MCF 10A (cell line): ENCODE measurements at regions not wholly inside any gene's neighbourhood (a gene's known extent, or its start where the extent isn't known, plus 50 kb on each side); places are given as distances from the start of the nearest gene placed in this dataset.
A peak's percentile ranks its signal among the peaks of the same experiment; 100 is the strongest.
"Not testable (repeated sequence)": the region's sequence is repeated elsewhere in the genome, so short reads cannot be mapped to it uniquely, and the experiment has no call there.

Experiments
- BruUV-seq: library from RNA; stranded (reverse); fragments of 400-500 nt; replicated peaks from 2 replicates; lab custom pipeline; 2021; lab: Mats Ljungman, UMichigan
- CTCF ChIA-PET: fragments of 300-600 bp; sonication (Branson Sonifier 250); formaldehyde crosslinking; extraction: SDS; loops from one replicate; lab custom pipeline; 2021; ENCODE audit warnings: antibody characterized with exemption, inconsistent platforms; lab: Yijun Ruan, JAX
- POLR2A ChIA-PET: fragments of 300-600, 350-650 bp; sonication (Branson Sonifier 250); formaldehyde crosslinking; extraction: SDS; loops from one replicate; lab custom pipeline; 2020; ENCODE audit warnings: antibody characterized with exemption, inconsistent platforms; lab: Yijun Ruan, JAX
- DNase-seq: peaks from one replicate; pipeline ENCODE4 v3.0.0-alpha.2; 2018; ENCODE audit not compliant: unreplicated experiment
- H3K27ac Mint-ChIP-seq: one replicate; pipeline ENCODE4 v1.8.0; 2022; ENCODE audit warnings: mild to moderate bottlenecking, low read depth, mixed read lengths; ENCODE audit not compliant: unreplicated experiment
- H3K27me3 Mint-ChIP-seq: one replicate; pipeline ENCODE4 v1.8.0; 2022; ENCODE audit warnings: mixed read lengths; ENCODE audit not compliant: insufficient read depth, unreplicated experiment
- H3K36me3 Mint-ChIP-seq: one replicate; pipeline ENCODE4 v1.8.0; 2022; ENCODE audit warnings: mild to moderate bottlenecking, moderate library complexity, mixed read lengths; ENCODE audit not compliant: insufficient read depth, unreplicated experiment
- H3K4me1 Mint-ChIP-seq: one replicate; pipeline ENCODE4 v1.8.0; 2022; ENCODE audit warnings: mixed read lengths; ENCODE audit not compliant: insufficient read depth, unreplicated experiment
- H3K4me3 Mint-ChIP-seq: one replicate; pipeline ENCODE4 v1.8.0; 2022; ENCODE audit warnings: mild to moderate bottlenecking, moderate library complexity, mixed read lengths; ENCODE audit not compliant: unreplicated experiment
- H3K9me3 Mint-ChIP-seq: one replicate; pipeline ENCODE4 v1.8.0; 2022; ENCODE audit warnings: mixed read lengths; ENCODE audit not compliant: unreplicated experiment
- intact Hi-C: fragments of 100-400 bp; cut with micrococcal nuclease; formaldehyde crosslinking; loops from 2 replicates; pipeline ENCODE4 v1.14.1; 2022
- TF ChIP-seq, protein P1 (sequence below): fragments of 200-600 bp; IDR thresholded peaks from one replicate; pipeline ENCODE4 v1.8.0; 2022; ENCODE audit warnings: antibody characterized with exemption, mild to moderate bottlenecking; ENCODE audit not compliant: unreplicated experiment

- DNase-seq, intact Hi-C loops, POLR2A ChIA-PET, H3K4me1 Mint-ChIP-seq, H3K27me3 Mint-ChIP-seq, BruUV-seq, H3K27ac Mint-ChIP-seq, H3K4me3 Mint-ChIP-seq, H3K36me3 Mint-ChIP-seq, H3K9me3 Mint-ChIP-seq: not testable (repeated sequence)
- CTCF ChIA-PET, result interaction anchor here (1.7 kb wide), 1 partner anchor 11 kb away, joined by 5 read pairs; no protein-coding TSS in a partner anchor
Measured at GRCh38 chrX:83749736-83750135, 111.2 kb upstream of the CYLC1 start.

DNA sequence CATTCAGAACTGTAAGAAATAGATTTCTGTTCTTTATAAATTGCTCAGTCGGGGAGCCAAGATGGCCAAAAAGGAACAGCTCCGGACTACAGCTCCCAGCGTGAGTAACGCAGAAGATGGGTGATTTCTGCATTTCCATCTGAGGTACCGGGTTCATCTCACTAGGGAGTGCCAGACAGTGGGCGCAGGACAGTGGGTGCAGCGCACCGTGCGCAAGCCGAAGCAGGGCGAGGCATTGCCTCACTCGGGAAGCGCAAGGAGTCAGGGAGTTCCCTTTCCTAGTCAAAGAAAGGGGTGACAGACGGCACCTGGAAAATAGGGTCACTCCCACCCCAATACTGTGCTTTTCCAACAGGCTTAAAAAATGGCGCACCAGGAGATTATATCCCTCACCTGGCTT, 110.5 kb upstream of the CYLC1 start:
- DNase-seq, intact Hi-C loops, POLR2A ChIA-PET, BruUV-seq, H3K4me3 Mint-ChIP-seq, H3K9me3 Mint-ChIP-seq, H3K27ac Mint-ChIP-seq, H3K27me3 Mint-ChIP-seq, H3K36me3 Mint-ChIP-seq, H3K4me1 Mint-ChIP-seq: not testable (repeated sequence)
- CTCF ChIA-PET, result interaction anchor here (0.6 kb wide), 1 partner anchor 10 kb away, joined by 3 read pairs; no protein-coding TSS in a partner anchor

DNA sequence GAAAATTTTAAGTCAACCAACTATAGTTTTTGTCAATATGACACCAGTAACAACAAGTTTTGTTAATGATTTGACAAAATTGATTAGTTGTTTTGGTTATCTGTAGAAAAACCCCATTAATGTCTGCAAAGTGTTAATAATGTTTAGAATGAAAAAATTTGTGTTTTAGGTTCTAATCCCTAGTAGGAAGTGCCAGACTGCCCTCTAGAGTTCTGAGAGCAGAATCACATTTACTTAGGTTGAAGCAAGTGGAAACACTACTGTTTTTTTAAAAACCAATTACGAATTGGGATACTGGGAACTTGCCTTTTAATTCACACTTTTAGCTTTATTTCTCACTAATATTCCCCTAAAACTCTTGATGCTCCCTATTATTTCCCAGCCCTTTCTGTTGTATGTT, 101.1 kb upstream of the CYLC1 start:
- Mint-ChIP-seq H3K9me3 (no peaks in the 10 kb centered on the region), H3K27ac (no peak overlapping the region), H3K27me3 (no peaks in the 10 kb centered on the region), H3K4me1 (peaks cover 12% of the 10 kb centered on the region), H3K4me3 (no peak overlapping the region), H3K36me3 (no peaks in the 10 kb centered on the region)
- CTCF ChIA-PET, result interaction anchor here (0.6 to 1.2 kb wide), 10 partner anchors 9 to 1802 kb away, joined by 3 to 6 read pairs (median 3); no protein-coding TSS in a partner anchor
- DNase-seq, result peak; percentile 76
- intact Hi-C loops, result loop anchor here (1.0 to 10.0 kb wide), 3 partner anchors 123 to 1805 kb away; no protein-coding TSS in a partner anchor
- TF ChIP-seq, protein P1, sequence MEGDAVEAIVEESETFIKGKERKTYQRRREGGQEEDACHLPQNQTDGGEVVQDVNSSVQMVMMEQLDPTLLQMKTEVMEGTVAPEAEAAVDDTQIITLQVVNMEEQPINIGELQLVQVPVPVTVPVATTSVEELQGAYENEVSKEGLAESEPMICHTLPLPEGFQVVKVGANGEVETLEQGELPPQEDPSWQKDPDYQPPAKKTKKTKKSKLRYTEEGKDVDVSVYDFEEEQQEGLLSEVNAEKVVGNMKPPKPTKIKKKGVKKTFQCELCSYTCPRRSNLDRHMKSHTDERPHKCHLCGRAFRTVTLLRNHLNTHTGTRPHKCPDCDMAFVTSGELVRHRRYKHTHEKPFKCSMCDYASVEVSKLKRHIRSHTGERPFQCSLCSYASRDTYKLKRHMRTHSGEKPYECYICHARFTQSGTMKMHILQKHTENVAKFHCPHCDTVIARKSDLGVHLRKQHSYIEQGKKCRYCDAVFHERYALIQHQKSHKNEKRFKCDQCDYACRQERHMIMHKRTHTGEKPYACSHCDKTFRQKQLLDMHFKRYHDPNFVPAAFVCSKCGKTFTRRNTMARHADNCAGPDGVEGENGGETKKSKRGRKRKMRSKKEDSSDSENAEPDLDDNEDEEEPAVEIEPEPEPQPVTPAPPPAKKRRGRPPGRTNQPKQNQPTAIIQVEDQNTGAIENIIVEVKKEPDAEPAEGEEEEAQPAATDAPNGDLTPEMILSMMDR, result peak; percentile 74
- POLR2A ChIA-PET, result no interaction called here
- BruUV-seq, result no TSS peak

- DNase-seq, result no peak
- no peaks in the 10 kb centered on the region for H3K36me3 Mint-ChIP-seq
- no TSS peak for BruUV-seq
- no peak overlapping the region for H3K4me3 Mint-ChIP-seq
- H3K27ac Mint-ChIP-seq, result no peak overlapping the region
- POLR2A ChIA-PET, result no interaction called here
- H3K27me3 Mint-ChIP-seq, result no peaks in the 10 kb centered on the region
- intact Hi-C loops, result no loop called here
- no peaks in the 10 kb centered on the region for H3K4me1 Mint-ChIP-seq
- TF ChIP-seq, protein P1, result no peak
- peaks cover 11% of the 10 kb centered on the region for H3K9me3 Mint-ChIP-seq
- CTCF ChIA-PET, result interaction anchor here (0.9 kb wide), 1 partner anchor 13 kb away, joined by 4 read pairs; no protein-coding TSS in a partner anchor
Measured at GRCh38 chrX:83771664-83772063, 89.3 kb upstream of the CYLC1 start.
